Uterus (tissue), 2 donors: ENCODE measurements at regions not wholly inside any gene's neighbourhood (a gene's known extent, or its start where the extent isn't known, plus 50 kb on each side); places are given as distances from the start of the nearest gene placed in this dataset.

ENCODE experiments used
- CTCF ChIP-seq, 4 experiments: fragments of 200-600 bp in 2 of 4; fragments of 450-650 bp in 2 of 4; sonication (generic) in 2 of 4; IDR thresholded peaks; one replicate each; pipeline ENCODE4 v1.5.1; 2016 to 2019; ENCODE audit warnings: antibody characterized with exemption in 4 of 4, mild to moderate bottlenecking in 2 of 4, moderate library complexity in 1 of 4
- POLR2A ChIP-seq, 2 donors: fragments of 450-650 bp; IDR thresholded peaks; one replicate each; pipeline ENCODE4 v1.6.1; 2016; ENCODE audit warnings: antibody characterized with exemption in 2 of 2, mild to moderate bottlenecking in 1 of 2, moderate library complexity in 1 of 2

GRCh38 chr7:15747712-15748111 is 61.2 kb upstream of the MEOX2 start:
- TF ChIP-seq POLR2A (IDR thresholded peaks at IDR 0.05): no peak
- no peak for TF ChIP-seq CTCF (IDR thresholded peaks at IDR 0.05)
